ENCODE measurements at regions not wholly inside any gene's neighbourhood (a gene's known extent, or its start where the extent isn't known, plus 50 kb on each side); places are given as distances from the start of the nearest gene placed in this dataset.

GRCh38 chr11:116193321-116194131, 579.3 kb downstream of the BUD13 start:
- 2% methylated on average over 34 of the region's 34 CpGs for WGBS
- peak overlapping the region; percentile 36 for H3K27ac ChIP-seq

GRCh38 chr11:116192509-116193210, 580.1 kb downstream of the BUD13 start:
- no peaks in the 10 kb centered on the region for H3K36me3 ChIP-seq
- TF ChIP-seq POLR2A (IDR thresholded peaks at IDR 0.05) = no peak
- TF ChIP-seq POLR2AphosphoS5 (IDR thresholded peaks at IDR 0.05) = no peak
- no peak for TF ChIP-seq EP300 (IDR thresholded peaks at IDR 0.05)
- no peak for TF ChIP-seq CTCF (IDR thresholded peaks at IDR 0.05)

More at GRCh38 chr11:116193321-116194131, 579.3 kb downstream of the BUD13 start:
- Histone ChIP-seq H3K4me1 (peaks cover 18% of the 10 kb centered on the region), H3K27me3 (peaks cover 16% of the 10 kb centered on the region), H3K4me3 (peak overlapping the region; percentile 52), H3K36me3 (no peaks in the 10 kb centered on the region), H3K9me3 (no peaks in the 10 kb centered on the region)
- no peak for DNase-seq (ENCODE audit: low spot score in 2 of 2)
- TF ChIP-seq CTCF (IDR thresholded peaks at IDR 0.05) (peak in 1 of 2 donors; percentile 7), POLR2AphosphoS5 (IDR thresholded peaks at IDR 0.05) (no peak), POLR2A (IDR thresholded peaks at IDR 0.05) (no peak)

GRCh38 chr11:116190861-116191260, 581.9 kb downstream of the BUD13 start:
- H3K36me3 ChIP-seq = no peaks in the 10 kb centered on the region
- WGBS = 83% methylated on average over 1 of the region's 3 CpGs
- no peak for TF ChIP-seq POLR2A (IDR thresholded peaks at IDR 0.05)
- TF ChIP-seq EP300 (IDR thresholded peaks at IDR 0.05) = no peak
- TF ChIP-seq CTCF (IDR thresholded peaks at IDR 0.05) = no peak
- TF ChIP-seq POLR2AphosphoS5 (IDR thresholded peaks at IDR 0.05) = no peak
- H3K27me3 ChIP-seq = peaks cover 16% of the 10 kb centered on the region
- no peak overlapping the region for H3K27ac ChIP-seq
- peaks cover 18% of the 10 kb centered on the region for H3K4me1 ChIP-seq
- H3K4me3 ChIP-seq = no peak overlapping the region
- no peaks in the 10 kb centered on the region for H3K9me3 ChIP-seq
- no peak for DNase-seq (ENCODE audit: low spot score in 2 of 2)

More at GRCh38 chr11:116192509-116193210, 580.1 kb downstream of the BUD13 start:
- no peak for DNase-seq (ENCODE audit: low spot score in 2 of 2)
- WGBS = 26% methylated on average over 11 of the region's 12 CpGs
- Histone ChIP-seq H3K27me3 (peaks cover 16% of the 10 kb centered on the region), H3K9me3 (no peaks in the 10 kb centered on the region), H3K4me1 (peaks cover 18% of the 10 kb centered on the region), H3K27ac (no peak overlapping the region), H3K4me3 (peak overlapping the region; percentile 52)

- Histone ChIP-seq H3K4me1 (peaks cover 18% of the 10 kb centered on the region), H3K27me3 (peaks cover 16% of the 10 kb centered on the region), H3K36me3 (no peaks in the 10 kb centered on the region), H3K4me3 (no peak overlapping the region), H3K9me3 (no peaks in the 10 kb centered on the region), H3K27ac (no peak overlapping the region)
- DNase-seq (ENCODE audit: low spot score in 2 of 2) = no peak
- no peak for TF ChIP-seq CTCF (IDR thresholded peaks at IDR 0.05)
- TF ChIP-seq POLR2A (IDR thresholded peaks at IDR 0.05) = no peak
- TF ChIP-seq POLR2AphosphoS5 (IDR thresholded peaks at IDR 0.05) = no peak
- no peak for TF ChIP-seq EP300 (IDR thresholded peaks at IDR 0.05)
- 73% methylated on average over 10 of the region's 10 CpGs for WGBS
Measured at GRCh38 chr11:116189408-116190170, 583.2 kb downstream of the BUD13 start.

Measured in suprapubic skin (tissue), 4 donors.